HuH-7.5 (cell line): ENCODE measurements at regions not wholly inside any gene's neighbourhood (a gene's known extent, or its start where the extent isn't known, plus 50 kb on each side); places are given as distances from the start of the nearest gene placed in this dataset.

Source experiments
- DNase-seq: peaks from one replicate; pipeline ENCODE4 v3.0.0; 2011; ENCODE audit warnings: low spot score

GRCh38 chr1:221106616-221107015, 227.4 kb downstream of the HLX start:
- no peak for DNase-seq

GRCh38 chr1:221109930-221110329, 230.7 kb downstream of the HLX start:
- no peak for DNase-seq

- no peak for DNase-seq
Measured at GRCh38 chr1:221117133-221117532, 237.9 kb downstream of the HLX start.

- no peak for DNase-seq
Measured at GRCh38 chr1:221117548-221117951, 238.3 kb downstream of the HLX start.

GRCh38 chr1:221118176-221118937, 239.1 kb downstream of the HLX start:
- no peak for DNase-seq

- no peak for DNase-seq
Measured at GRCh38 chr1:221118938-221119320, 239.7 kb downstream of the HLX start.

- DNase-seq: no peak
Measured at GRCh38 chr1:221122501-221122900, 243.3 kb downstream of the HLX start.

- no peak for DNase-seq
Measured at GRCh38 chr1:221125976-221126375, 246.7 kb downstream of the HLX start.

GRCh38 chr1:221137666-221138065, 258.4 kb downstream of the HLX start:
- DNase-seq: no peak

- DNase-seq: no peak
Measured at GRCh38 chr1:221138516-221138915, 259.3 kb downstream of the HLX start.

GRCh38 chr1:221139991-221140390, 260.7 kb downstream of the HLX start:
- no peak for DNase-seq

GRCh38 chr1:221141096-221141495, 261.9 kb downstream of the HLX start:
- no peak for DNase-seq

- DNase-seq: no peak
Measured at GRCh38 chr1:221141606-221142285, 262.5 kb downstream of the HLX start.

GRCh38 chr1:221148660-221149059, 269.4 kb downstream of the HLX start:
- no peak for DNase-seq

GRCh38 chr1:221149111-221149510, 269.9 kb downstream of the HLX start:
- DNase-seq: no peak

- no peak for DNase-seq
Measured at GRCh38 chr1:221149555-221150075, 270.4 kb downstream of the HLX start.

- no peak for DNase-seq
Measured at GRCh38 chr1:221150996-221151395, 271.8 kb downstream of the HLX start.

- DNase-seq: no peak
Measured at GRCh38 chr1:221154932-221155331, 275.7 kb downstream of the HLX start.

GRCh38 chr1:221157026-221157761, 278.0 kb downstream of the HLX start:
- DNase-seq: no peak

- DNase-seq: no peak
Measured at GRCh38 chr1:221159608-221160007, 280.4 kb downstream of the HLX start.

- no peak for DNase-seq
Measured at GRCh38 chr1:221161571-221162041, 282.4 kb downstream of the HLX start.

GRCh38 chr1:221162352-221162751, 283.1 kb downstream of the HLX start:
- no peak for DNase-seq

- DNase-seq: no peak
Measured at GRCh38 chr1:221162939-221163338, 283.7 kb downstream of the HLX start.
